ENCODE measurements at regions not wholly inside any gene's neighbourhood (a gene's known extent, or its start where the extent isn't known, plus 50 kb on each side); places are given as distances from the start of the nearest gene placed in this dataset.

DNA sequence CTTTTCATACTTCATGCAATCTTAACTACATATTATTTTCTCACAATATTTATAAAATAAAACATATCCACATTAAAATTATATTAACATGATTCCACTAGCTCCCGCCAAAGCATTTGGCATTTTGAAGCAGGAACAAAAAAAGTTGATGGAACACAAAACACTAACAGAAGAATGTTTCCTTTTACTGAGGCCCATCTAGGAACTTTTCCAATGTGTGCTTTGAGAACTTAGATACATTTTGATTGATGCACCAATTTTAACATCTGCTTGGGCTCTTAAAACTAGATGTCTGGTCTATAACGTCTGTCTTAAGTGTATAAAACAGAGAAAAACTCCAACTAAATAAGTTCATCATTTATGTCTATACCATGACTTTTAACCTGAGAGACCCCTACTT, 1214.8 kb downstream of the SORCS1 start:
- no peak for ATAC-seq (ENCODE audit: low read depth)
- H3K9me3 Mint-ChIP-seq (ENCODE audit: insufficient read depth): no peaks in the 10 kb centered on the region
- H3K4me3 Mint-ChIP-seq: no peak overlapping the region
- Histone ChIP-seq H2AFZ (ENCODE audit: insufficient read depth, low read depth, low read length, poor library complexity, severe bottlenecking) (no peak overlapping the region), H3K79me2 (ENCODE audit: control insufficient read depth, insufficient read depth, low read length) (no peaks in the 10 kb centered on the region), H3K9me3 (ENCODE audit: control extremely low read depth in 1 of 3, control insufficient read depth in 2 of 3, insufficient read depth in 1 of 3, low read length in 2 of 3) (no peaks in the 10 kb centered on the region), H3K4me3 (ENCODE audit: control extremely low read depth in 1 of 5, extremely low read depth in 1 of 5, insufficient read depth in 1 of 5, low read depth in 2 of 5, low read length in 4 of 5) (no peak overlapping the region), H4K20me1 (ENCODE audit: control insufficient read depth, insufficient read depth, low read length, poor library complexity, severe bottlenecking) (no peaks in the 10 kb centered on the region), H3K36me3 (replicated peaks in 1 of 2; ENCODE audit: control extremely low read depth in 1 of 2, control insufficient read depth in 1 of 2, extremely low read depth in 1 of 2, insufficient read depth in 2 of 2, low read length in 1 of 2) (no peaks in the 10 kb centered on the region), H3K4me1 (ENCODE audit: control insufficient read depth in 2 of 2, insufficient read depth in 2 of 2, low read length in 2 of 2) (no peaks in the 10 kb centered on the region), H3K27ac (ENCODE audit: low read length in 2 of 2) (no peak overlapping the region), H3K9ac (ENCODE audit: low read length) (no peak overlapping the region), H3K4me2 (replicated peaks; ENCODE audit: low read depth, low read length, poor library complexity, severe bottlenecking) (no peak overlapping the region), H3K27me3 (replicated peaks in 1 of 4; ENCODE audit: control extremely low read depth in 1 of 4, control insufficient read depth in 3 of 4, insufficient read depth in 4 of 4, low read length in 3 of 4) (no peaks in the 10 kb centered on the region)
- CTCF ChIA-PET: no interaction called here
- POLR2A ChIA-PET: no interaction called here
- no peak for DNase-seq
- WGBS (ENCODE audit: insufficient coverage): no CpG with 5 or more reads among the region's 2 CpGs
- peaks cover 2% of the 10 kb centered on the region for H3K4me1 Mint-ChIP-seq
- H3K27me3 Mint-ChIP-seq: no peaks in the 10 kb centered on the region
- TF ChIP-seq CTCF (IDR thresholded peaks at IDR 0.05) (no peak), EZH2 (IDR thresholded peaks at IDR 0.05; ENCODE audit: borderline replicate concordance, insufficient read depth, low read depth, low read length, poor library complexity, severe bottlenecking) (no peak)
- intact Hi-C loops (cut with micrococcal nuclease): no loop called here
- H3K27ac Mint-ChIP-seq: no peak overlapping the region

DNA sequence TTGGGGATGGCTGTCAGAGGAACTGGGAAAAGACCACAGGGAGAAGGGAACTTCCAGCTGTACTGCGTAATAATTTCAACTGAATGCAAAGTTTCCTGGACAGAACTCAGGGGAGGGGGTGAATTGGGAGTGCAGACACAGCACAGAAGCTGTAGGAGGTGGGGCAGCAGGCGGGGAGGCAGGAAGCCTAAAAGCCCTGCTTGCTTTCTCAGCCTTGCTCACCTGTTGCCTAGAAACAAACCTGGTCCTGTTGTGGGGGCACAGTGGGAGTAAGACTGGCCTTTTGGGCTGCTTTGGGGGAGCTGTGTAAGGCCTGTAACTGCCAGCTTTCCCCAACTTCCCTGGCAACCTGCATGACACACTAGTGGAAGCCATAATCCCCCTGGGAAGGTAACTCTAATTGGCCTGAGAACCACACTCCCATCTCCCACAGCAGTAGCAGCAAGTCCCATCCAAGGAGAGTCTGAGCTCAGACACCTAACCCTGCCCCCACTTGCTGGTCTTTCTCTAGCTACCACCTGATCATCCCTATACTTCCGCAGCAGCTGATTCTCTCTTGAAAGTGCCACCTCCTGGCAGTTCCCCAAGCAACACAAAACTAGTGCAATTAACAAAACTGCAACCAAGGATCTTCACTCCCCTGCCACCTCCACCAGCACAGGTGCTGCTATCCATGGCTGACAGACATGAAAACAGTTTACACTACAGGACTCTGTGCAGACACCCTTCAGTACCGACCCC, 1239.3 kb downstream of the SORCS1 start:
- Histone ChIP-seq H3K4me1 (ENCODE audit: control insufficient read depth in 2 of 2, insufficient read depth in 2 of 2, low read length in 2 of 2) (no peaks in the 10 kb centered on the region), H3K36me3 (replicated peaks in 1 of 2; ENCODE audit: control extremely low read depth in 1 of 2, control insufficient read depth in 1 of 2, extremely low read depth in 1 of 2, insufficient read depth in 2 of 2, low read length in 1 of 2) (no peaks in the 10 kb centered on the region), H3K4me3 (ENCODE audit: control extremely low read depth in 1 of 5, extremely low read depth in 1 of 5, insufficient read depth in 1 of 5, low read depth in 2 of 5, low read length in 4 of 5) (no peak overlapping the region), H2AFZ (ENCODE audit: insufficient read depth, low read depth, low read length, poor library complexity, severe bottlenecking) (no peak overlapping the region), H3K79me2 (ENCODE audit: control insufficient read depth, insufficient read depth, low read length) (no peaks in the 10 kb centered on the region), H3K9ac (ENCODE audit: low read length) (no peak overlapping the region), H3K27me3 (replicated peaks in 1 of 4; ENCODE audit: control extremely low read depth in 1 of 4, control insufficient read depth in 3 of 4, insufficient read depth in 4 of 4, low read length in 3 of 4) (no peaks in the 10 kb centered on the region), H3K4me2 (replicated peaks; ENCODE audit: low read depth, low read length, poor library complexity, severe bottlenecking) (no peak overlapping the region), H4K20me1 (ENCODE audit: control insufficient read depth, insufficient read depth, low read length, poor library complexity, severe bottlenecking) (no peaks in the 10 kb centered on the region), H3K9me3 (ENCODE audit: control extremely low read depth in 1 of 3, control insufficient read depth in 2 of 3, insufficient read depth in 1 of 3, low read length in 2 of 3) (peaks cover 0 to 9% (median 1%) of the 10 kb centered on the region in 3 donors), H3K27ac (ENCODE audit: low read length in 2 of 2) (no peak overlapping the region)
- Mint-ChIP-seq H3K4me1 (no peaks in the 10 kb centered on the region), H3K4me3 (no peak overlapping the region), H3K9me3 (ENCODE audit: insufficient read depth) (peaks cover 6% of the 10 kb centered on the region), H3K27ac (no peak overlapping the region), H3K27me3 (no peaks in the 10 kb centered on the region)
- ChIA-PET POLR2A (no interaction called here), CTCF (no interaction called here)
- no peak for DNase-seq
- TF ChIP-seq CTCF (IDR thresholded peaks at IDR 0.05) (no peak), EZH2 (IDR thresholded peaks at IDR 0.05; ENCODE audit: borderline replicate concordance, insufficient read depth, low read depth, low read length, poor library complexity, severe bottlenecking) (no peak)
- intact Hi-C loops (cut with micrococcal nuclease): no loop called here
- WGBS (ENCODE audit: insufficient coverage): 83% methylated on average over 4 of the region's 4 CpGs
- ATAC-seq (ENCODE audit: low read depth): no peak

Data from B cell (primary cell).